Pancreas (tissue), 10 donors: ENCODE measurements at regions not wholly inside any gene's neighbourhood (a gene's known extent, or its start where the extent isn't known, plus 50 kb on each side); places are given as distances from the start of the nearest gene placed in this dataset.

Source experiments
- ATAC-seq, 4 donors: fragments of 200-7000 bp; cut with Tn5 transposase; one replicate each; pipeline versions ENCODE4 v1.8.0 to v1.9.1; 2020; ENCODE audit warnings: mild to moderate bottlenecking in 4 of 4, moderate library complexity in 4 of 4
- DNase-seq, 6 donors: peaks; one replicate each; pipeline ENCODE4 v3.0.0-alpha.2; 2020
- FAIRE-seq: peaks from 2 replicates; lab custom pipeline; 2012; peaks lifted over from hg19 to GRCh38; lab: Jason Lieb, UNC
- H3K27ac ChIP-seq, 4 donors: fragments of 200-600 bp; sonication (generic); 1 replicate in 3 of 4; 2 replicates in 1 of 4; pipeline versions ENCODE4 v1.5.0 to v1.8.0; 2020
- H3K27me3 ChIP-seq, 4 donors: fragments of 200-600 bp; one replicate each; pipeline ENCODE4 v1.8.0; 2021
- H3K36me3 ChIP-seq, 3 donors: fragments of 200-600 bp; sonication (generic) in 1 of 3; one replicate each; pipeline versions ENCODE4 v1.5.0 to v1.8.0; 2020 to 2021
- H3K4me1 ChIP-seq, 3 donors: fragments of 200-600 bp; one replicate each; pipeline ENCODE4 v1.8.0; 2021
- H3K4me3 ChIP-seq, 4 donors: fragments of 200-600 bp; sonication (generic) in 2 of 4; one replicate each; pipeline versions ENCODE4 v1.5.0 to v1.8.0; 2020 to 2021
- H3K9me3 ChIP-seq, 4 donors: fragments of 200-600 bp; one replicate each; pipeline ENCODE4 v1.8.0; 2021
- CTCF ChIP-seq, 4 donors: fragments of 200-600 bp; sonication (generic) in 3 of 4; IDR thresholded peaks; one replicate each; pipeline versions ENCODE4 v1.5.0 to v1.8.0; 2021; ENCODE audit warnings: antibody characterized with exemption in 4 of 4
- WGBS, 2 donors: extraction: QIAGEN DNeasy Blood & Tissue Kit; methylation state at CpG; one replicate each; pipeline ENCODE4 v1.1.7; 2013; 5-methylcytosine and 5-hydroxymethylcytosine counted together
- intact Hi-C, 3 donors: fragments of 100-400 bp; cut with DNase I; formaldehyde crosslinking; loops; one replicate each; pipeline versions ENCODE4 v1.11.1 to v1.14.2; 2022
- donor health status: healthy with polysubstance abuse.
- donor health status: DM: no; HTN: no; CAD: no; lungs with moderate emphysema.
- donor health status: DM: no; HTN: no; CAD: no.
- donor health status: control.
- donor health status: control.
- donor health status: Bipolar disorder and iron deficiency.
- donor health status: DM: yes; HTN: yes; CAD: no.
- donor health status: DM: no; HTN: no; CAD: no.
- donor health status: DM: no; HTN: no; CAD: no.
- donor health status: DM: yes; HTN: yes; CAD: no.

GRCh38 chr2:208654056-208654455, 247.5 kb downstream of the PTH2R start:
- TF ChIP-seq CTCF (IDR thresholded peaks at IDR 0.05) = no peak
- Histone ChIP-seq H3K4me1 (no peaks in the 10 kb centered on the region), H3K4me3 (no peak overlapping the region), H3K9me3 (no peaks in the 10 kb centered on the region), H3K36me3 (no peaks in the 10 kb centered on the region), H3K27me3 (no peaks in the 10 kb centered on the region), H3K27ac (no peak overlapping the region)
- ATAC-seq (no peak), FAIRE-seq (no peak), DNase-seq (no peak)
- intact Hi-C loops = no loop called here

- DNase-seq (no peak), ATAC-seq (no peak), FAIRE-seq (no peak)
- WGBS, 2 donors = 75 to 84% methylated on average over 1 of the region's 1 CpG
- TF ChIP-seq CTCF (IDR thresholded peaks at IDR 0.05) = no peak
- Histone ChIP-seq H3K4me1 (no peaks in the 10 kb centered on the region), H3K9me3 (no peaks in the 10 kb centered on the region), H3K4me3 (no peak overlapping the region), H3K27ac (no peak overlapping the region), H3K27me3 (no peaks in the 10 kb centered on the region), H3K36me3 (no peaks in the 10 kb centered on the region)
- intact Hi-C loops = no loop called here
Observed at GRCh38 chr2:208657468-208657867, 250.9 kb downstream of the PTH2R start.

GRCh38 chr2:208669394-208669793, 262.8 kb downstream of the PTH2R start:
- Histone ChIP-seq H3K4me3 (no peak overlapping the region), H3K4me1 (no peaks in the 10 kb centered on the region), H3K9me3 (no peaks in the 10 kb centered on the region), H3K27ac (no peak overlapping the region), H3K36me3 (no peaks in the 10 kb centered on the region), H3K27me3 (no peaks in the 10 kb centered on the region)
- FAIRE-seq = no peak
- WGBS, 2 donors = 66 to 78% methylated on average over 2 of the region's 2 CpGs
- intact Hi-C loops = no loop called here
- no peak for ATAC-seq
- TF ChIP-seq CTCF (IDR thresholded peaks at IDR 0.05) = no peak
- DNase-seq = no peak

GRCh38 chr2:208671284-208671683, 264.7 kb downstream of the PTH2R start:
- Histone ChIP-seq H3K27ac (no peak overlapping the region), H3K36me3 (no peaks in the 10 kb centered on the region), H3K4me3 (no peak overlapping the region), H3K4me1 (no peaks in the 10 kb centered on the region), H3K27me3 (no peaks in the 10 kb centered on the region), H3K9me3 (no peaks in the 10 kb centered on the region)
- no peak for TF ChIP-seq CTCF (IDR thresholded peaks at IDR 0.05)
- intact Hi-C loops = no loop called here
- FAIRE-seq = no peak
- no peak for ATAC-seq
- WGBS, 2 donors = 6 to 17% methylated on average over 1 of the region's 1 CpG
- DNase-seq = no peak

- no peak for FAIRE-seq
- intact Hi-C loops = no loop called here
- no peak for TF ChIP-seq CTCF (IDR thresholded peaks at IDR 0.05)
Observed at GRCh38 chr2:208671886-208672680, 265.5 kb downstream of the PTH2R start.

More at GRCh38 chr2:208671886-208672680, 265.5 kb downstream of the PTH2R start:
- WGBS, 2 donors = 63 to 71% methylated on average over 4 of the region's 4 CpGs
- DNase-seq (no peak), ATAC-seq (no peak)
- no peak overlapping the region for H3K27ac ChIP-seq
- no peaks in the 10 kb centered on the region for H3K36me3 ChIP-seq
- H3K4me3 ChIP-seq = no peak overlapping the region
- H3K4me1 ChIP-seq = no peaks in the 10 kb centered on the region
- no peaks in the 10 kb centered on the region for H3K27me3 ChIP-seq
- H3K9me3 ChIP-seq = no peaks in the 10 kb centered on the region
